ENCODE measurements at regions not wholly inside any gene's neighbourhood (a gene's known extent, or its start where the extent isn't known, plus 50 kb on each side); places are given as distances from the start of the nearest gene placed in this dataset.
"Not testable (repeated sequence)": the region's sequence is repeated elsewhere in the genome, so short reads cannot be mapped to it uniquely, and the experiment has no call there.

- TF ChIP-seq ZNF274 (IDR thresholded peaks at IDR 0.05; ENCODE audit: low read depth, low read length); SUZ12 (IDR thresholded peaks at IDR 0.05; ENCODE audit: extremely low read depth, insufficient read depth, insufficient read length): not testable (repeated sequence)
Measured at GRCh38 chr9:41778535-41779071, 350.6 kb downstream of the CNTNAP3B start.

All from NT2/D1 (cell line).